ENCODE measurements at regions not wholly inside any gene's neighbourhood (a gene's known extent, or its start where the extent isn't known, plus 50 kb on each side); places are given as distances from the start of the nearest gene placed in this dataset.
A peak's percentile ranks its signal among the peaks of the same experiment; 100 is the strongest.

DNA sequence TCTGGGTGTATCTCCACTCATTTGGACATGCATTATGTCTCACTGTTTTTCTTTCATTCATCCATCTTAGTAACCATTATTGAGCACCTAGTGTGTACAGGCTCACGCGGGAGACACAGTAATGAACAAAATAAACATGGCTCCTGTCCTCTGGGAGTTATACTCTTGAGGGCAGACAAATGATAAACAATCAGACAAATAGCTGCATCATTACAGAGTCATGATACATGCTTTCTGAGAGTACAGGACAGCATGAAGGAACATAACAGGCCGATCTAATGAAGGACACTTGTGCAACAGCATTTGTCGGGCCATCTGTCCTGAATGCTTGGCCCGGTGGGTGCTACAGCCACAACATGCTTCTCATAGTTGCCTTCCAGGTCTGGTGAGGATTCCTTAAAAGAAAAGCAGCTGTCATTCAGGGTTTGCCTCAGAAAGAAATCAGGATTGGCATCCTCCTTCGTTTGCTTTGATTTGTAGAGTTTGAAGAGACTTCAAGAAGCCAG, 77.2 kb upstream of the EGLN3 start (continued):
- TF ChIP-seq, protein P1, sequence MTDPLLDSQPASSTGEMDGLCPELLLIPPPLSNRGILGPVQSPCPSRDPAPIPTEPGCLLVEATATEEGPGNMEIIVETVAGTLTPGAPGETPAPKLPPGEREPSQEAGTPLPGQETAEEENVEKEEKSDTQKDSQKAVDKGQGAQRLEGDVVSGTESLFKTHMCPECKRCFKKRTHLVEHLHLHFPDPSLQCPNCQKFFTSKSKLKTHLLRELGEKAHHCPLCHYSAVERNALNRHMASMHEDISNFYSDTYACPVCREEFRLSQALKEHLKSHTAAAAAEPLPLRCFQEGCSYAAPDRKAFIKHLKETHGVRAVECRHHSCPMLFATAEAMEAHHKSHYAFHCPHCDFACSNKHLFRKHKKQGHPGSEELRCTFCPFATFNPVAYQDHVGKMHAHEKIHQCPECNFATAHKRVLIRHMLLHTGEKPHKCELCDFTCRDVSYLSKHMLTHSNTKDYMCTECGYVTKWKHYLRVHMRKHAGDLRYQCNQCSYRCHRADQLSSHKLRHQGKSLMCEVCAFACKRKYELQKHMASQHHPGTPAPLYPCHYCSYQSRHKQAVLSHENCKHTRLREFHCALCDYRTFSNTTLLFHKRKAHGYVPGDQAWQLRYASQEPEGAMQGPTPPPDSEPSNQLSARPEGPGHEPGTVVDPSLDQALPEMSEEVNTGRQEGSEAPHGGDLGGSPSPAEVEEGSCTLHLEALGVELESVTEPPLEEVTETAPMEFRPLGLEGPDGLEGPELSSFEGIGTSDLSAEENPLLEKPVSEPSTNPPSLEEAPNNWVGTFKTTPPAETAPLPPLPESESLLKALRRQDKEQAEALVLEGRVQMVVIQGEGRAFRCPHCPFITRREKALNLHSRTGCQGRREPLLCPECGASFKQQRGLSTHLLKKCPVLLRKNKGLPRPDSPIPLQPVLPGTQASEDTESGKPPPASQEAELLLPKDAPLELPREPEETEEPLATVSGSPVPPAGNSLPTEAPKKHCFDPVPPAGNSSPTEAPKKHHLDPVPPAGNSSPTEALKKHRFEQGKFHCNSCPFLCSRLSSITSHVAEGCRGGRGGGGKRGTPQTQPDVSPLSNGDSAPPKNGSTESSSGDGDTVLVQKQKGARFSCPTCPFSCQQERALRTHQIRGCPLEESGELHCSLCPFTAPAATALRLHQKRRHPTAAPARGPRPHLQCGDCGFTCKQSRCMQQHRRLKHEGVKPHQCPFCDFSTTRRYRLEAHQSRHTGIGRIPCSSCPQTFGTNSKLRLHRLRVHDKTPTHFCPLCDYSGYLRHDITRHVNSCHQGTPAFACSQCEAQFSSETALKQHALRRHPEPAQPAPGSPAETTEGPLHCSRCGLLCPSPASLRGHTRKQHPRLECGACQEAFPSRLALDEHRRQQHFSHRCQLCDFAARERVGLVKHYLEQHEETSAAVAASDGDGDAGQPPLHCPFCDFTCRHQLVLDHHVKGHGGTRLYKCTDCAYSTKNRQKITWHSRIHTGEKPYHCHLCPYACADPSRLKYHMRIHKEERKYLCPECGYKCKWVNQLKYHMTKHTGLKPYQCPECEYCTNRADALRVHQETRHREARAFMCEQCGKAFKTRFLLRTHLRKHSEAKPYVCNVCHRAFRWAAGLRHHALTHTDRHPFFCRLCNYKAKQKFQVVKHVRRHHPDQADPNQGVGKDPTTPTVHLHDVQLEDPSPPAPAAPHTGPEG (CRISPR knock-in tag; IDR thresholded peaks at IDR 0.05), result no peak
- TF ChIP-seq EZH2 (conservative IDR thresholded peaks at IDR 0.05; ENCODE audit: low read depth, low read length) (no peak), HNRNPL (IDR thresholded peaks at IDR 0.05; ENCODE audit: low read depth, low read length) (no peak), ZNF333 (CRISPR knock-in tag; IDR thresholded peaks at IDR 0.05; ENCODE audit: borderline replicate concordance) (no peak), SMARCE1 (IDR thresholded peaks at IDR 0.05; ENCODE audit: borderline replicate concordance) (no peak), SP140L (CRISPR knock-in tag; IDR thresholded peaks at IDR 0.05; ENCODE audit: borderline replicate concordance) (no peak), NR3C1 (CRISPR knock-in tag; IDR thresholded peaks at IDR 0.05) (no peak), ZNF562 (CRISPR knock-in tag; IDR thresholded peaks at IDR 0.05; ENCODE audit: borderline replicate concordance) (no peak), HOXA7 (CRISPR knock-in tag; IDR thresholded peaks at IDR 0.05) (no peak), SKI (IDR thresholded peaks at IDR 0.05; ENCODE audit: partially characterized antibody) (no peak)
- TF ChIP-seq, protein P2, sequence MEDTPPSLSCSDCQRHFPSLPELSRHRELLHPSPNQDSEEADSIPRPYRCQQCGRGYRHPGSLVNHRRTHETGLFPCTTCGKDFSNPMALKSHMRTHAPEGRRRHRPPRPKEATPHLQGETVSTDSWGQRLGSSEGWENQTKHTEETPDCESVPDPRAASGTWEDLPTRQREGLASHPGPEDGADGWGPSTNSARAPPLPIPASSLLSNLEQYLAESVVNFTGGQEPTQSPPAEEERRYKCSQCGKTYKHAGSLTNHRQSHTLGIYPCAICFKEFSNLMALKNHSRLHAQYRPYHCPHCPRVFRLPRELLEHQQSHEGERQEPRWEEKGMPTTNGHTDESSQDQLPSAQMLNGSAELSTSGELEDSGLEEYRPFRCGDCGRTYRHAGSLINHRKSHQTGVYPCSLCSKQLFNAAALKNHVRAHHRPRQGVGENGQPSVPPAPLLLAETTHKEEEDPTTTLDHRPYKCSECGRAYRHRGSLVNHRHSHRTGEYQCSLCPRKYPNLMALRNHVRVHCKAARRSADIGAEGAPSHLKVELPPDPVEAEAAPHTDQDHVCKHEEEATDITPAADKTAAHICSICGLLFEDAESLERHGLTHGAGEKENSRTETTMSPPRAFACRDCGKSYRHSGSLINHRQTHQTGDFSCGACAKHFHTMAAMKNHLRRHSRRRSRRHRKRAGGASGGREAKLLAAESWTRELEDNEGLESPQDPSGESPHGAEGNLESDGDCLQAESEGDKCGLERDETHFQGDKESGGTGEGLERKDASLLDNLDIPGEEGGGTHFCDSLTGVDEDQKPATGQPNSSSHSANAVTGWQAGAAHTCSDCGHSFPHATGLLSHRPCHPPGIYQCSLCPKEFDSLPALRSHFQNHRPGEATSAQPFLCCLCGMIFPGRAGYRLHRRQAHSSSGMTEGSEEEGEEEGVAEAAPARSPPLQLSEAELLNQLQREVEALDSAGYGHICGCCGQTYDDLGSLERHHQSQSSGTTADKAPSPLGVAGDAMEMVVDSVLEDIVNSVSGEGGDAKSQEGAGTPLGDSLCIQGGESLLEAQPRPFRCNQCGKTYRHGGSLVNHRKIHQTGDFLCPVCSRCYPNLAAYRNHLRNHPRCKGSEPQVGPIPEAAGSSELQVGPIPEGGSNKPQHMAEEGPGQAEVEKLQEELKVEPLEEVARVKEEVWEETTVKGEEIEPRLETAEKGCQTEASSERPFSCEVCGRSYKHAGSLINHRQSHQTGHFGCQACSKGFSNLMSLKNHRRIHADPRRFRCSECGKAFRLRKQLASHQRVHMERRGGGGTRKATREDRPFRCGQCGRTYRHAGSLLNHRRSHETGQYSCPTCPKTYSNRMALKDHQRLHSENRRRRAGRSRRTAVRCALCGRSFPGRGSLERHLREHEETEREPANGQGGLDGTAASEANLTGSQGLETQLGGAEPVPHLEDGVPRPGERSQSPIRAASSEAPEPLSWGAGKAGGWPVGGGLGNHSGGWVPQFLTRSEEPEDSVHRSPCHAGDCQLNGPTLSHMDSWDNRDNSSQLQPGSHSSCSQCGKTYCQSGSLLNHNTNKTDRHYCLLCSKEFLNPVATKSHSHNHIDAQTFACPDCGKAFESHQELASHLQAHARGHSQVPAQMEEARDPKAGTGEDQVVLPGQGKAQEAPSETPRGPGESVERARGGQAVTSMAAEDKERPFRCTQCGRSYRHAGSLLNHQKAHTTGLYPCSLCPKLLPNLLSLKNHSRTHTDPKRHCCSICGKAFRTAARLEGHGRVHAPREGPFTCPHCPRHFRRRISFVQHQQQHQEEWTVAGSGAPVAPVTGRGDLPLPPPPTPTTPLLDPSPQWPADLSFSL (CRISPR knock-in tag; IDR thresholded peaks at IDR 0.05), result no peak
- TF ChIP-seq, protein P3, sequence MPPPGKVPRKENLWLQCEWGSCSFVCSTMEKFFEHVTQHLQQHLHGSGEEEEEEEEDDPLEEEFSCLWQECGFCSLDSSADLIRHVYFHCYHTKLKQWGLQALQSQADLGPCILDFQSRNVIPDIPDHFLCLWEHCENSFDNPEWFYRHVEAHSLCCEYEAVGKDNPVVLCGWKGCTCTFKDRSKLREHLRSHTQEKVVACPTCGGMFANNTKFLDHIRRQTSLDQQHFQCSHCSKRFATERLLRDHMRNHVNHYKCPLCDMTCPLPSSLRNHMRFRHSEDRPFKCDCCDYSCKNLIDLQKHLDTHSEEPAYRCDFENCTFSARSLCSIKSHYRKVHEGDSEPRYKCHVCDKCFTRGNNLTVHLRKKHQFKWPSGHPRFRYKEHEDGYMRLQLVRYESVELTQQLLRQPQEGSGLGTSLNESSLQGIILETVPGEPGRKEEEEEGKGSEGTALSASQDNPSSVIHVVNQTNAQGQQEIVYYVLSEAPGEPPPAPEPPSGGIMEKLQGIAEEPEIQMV (CRISPR knock-in tag; IDR thresholded peaks at IDR 0.05; ENCODE audit: low read depth), result 0 out of 2 replicates have a peak, but pooled peaks have one; percentile 24
- TF ChIP-seq, protein P4, sequence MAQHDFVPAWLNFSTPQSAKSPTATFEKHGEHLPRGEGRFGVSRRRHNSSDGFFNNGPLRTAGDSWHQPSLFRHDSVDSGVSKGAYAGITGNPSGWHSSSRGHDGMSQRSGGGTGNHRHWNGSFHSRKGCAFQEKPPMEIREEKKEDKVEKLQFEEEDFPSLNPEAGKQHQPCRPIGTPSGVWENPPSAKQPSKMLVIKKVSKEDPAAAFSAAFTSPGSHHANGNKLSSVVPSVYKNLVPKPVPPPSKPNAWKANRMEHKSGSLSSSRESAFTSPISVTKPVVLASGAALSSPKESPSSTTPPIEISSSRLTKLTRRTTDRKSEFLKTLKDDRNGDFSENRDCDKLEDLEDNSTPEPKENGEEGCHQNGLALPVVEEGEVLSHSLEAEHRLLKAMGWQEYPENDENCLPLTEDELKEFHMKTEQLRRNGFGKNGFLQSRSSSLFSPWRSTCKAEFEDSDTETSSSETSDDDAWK (CRISPR knock-in tag; IDR thresholded peaks at IDR 0.05), result no peak
- TF ChIP-seq, protein P5, sequence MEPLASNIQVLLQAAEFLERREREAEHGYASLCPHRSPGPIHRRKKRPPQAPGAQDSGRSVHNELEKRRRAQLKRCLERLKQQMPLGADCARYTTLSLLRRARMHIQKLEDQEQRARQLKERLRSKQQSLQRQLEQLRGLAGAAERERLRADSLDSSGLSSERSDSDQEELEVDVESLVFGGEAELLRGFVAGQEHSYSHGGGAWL (CRISPR knock-in tag; IDR thresholded peaks at IDR 0.05), result no peak

Measured in HepG2 (cell line).